ENCODE measurements at regions not wholly inside any gene's neighbourhood (a gene's known extent, or its start where the extent isn't known, plus 50 kb on each side); places are given as distances from the start of the nearest gene placed in this dataset.
"Not testable (repeated sequence)": the region's sequence is repeated elsewhere in the genome, so short reads cannot be mapped to it uniquely, and the experiment has no call there.

DNA sequence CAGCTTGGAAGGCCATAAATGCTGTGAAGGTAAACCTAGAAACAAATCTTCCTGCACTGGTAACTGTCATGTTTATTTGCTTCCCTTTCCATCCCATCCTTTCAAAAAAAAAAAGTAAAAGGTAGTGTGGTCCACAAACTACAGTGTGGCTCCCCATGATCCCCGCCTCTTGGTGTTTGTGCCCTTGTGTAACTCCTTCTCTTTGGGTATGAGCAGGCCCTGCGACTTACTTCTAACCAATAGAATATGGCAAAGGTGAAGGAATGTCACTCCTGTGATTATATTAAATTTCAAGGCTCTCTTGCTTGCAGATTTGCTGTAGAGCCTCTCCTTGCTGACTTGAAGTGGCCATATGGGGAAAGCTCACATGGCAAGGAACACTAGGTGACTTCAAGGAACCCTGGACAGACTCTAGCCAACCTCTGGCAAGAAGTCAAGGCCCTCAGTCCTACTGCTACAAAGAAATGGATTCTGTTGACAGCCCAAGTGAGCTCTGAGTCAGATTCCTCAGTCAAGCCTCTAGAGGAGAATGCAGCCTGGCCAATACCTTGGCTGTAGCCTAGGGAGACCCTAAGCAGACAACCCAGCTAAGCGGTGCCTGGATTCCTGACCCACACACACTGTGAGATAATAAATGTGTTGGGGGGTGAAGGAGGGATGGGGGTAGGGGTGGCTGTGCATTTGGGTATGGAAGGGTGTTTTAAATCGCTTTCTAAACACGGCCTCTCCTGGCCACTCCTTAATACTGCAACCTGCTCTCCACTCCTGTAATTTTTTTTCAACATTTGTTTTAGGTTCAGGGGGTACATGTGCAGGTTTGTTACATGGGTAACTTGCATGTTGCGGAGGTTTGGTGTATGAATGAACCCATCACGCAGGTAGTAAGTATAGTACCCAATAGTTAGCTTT, 115.0 kb upstream of the NBPF9 start:
- H3K36me3 ChIP-seq (ENCODE audit: control insufficient read depth, insufficient read depth, low read length); H3K9me1 ChIP-seq (ENCODE audit: control insufficient read depth, insufficient read depth, low read length); CTCF ChIA-PET (ENCODE audit: low intra/inter-chr PET ratio); DNase-seq (ENCODE audit: extremely low read depth in 1 of 4, low spot score in 3 of 4); POLR2A ChIA-PET; intact Hi-C loops (cut with micrococcal nuclease); H3K27ac ChIP-seq (ENCODE audit: extremely low read depth, low read depth, low read length); H3K4me3 ChIP-seq; BruUV-seq (replicated peaks); H3K27me3 ChIP-seq (ENCODE audit: control insufficient read depth in 2 of 2, insufficient read depth in 2 of 2, low read length in 2 of 2); H3K9me3 ChIP-seq (replicated peaks; ENCODE audit: control insufficient read depth, insufficient read depth, low read depth, low read length); FAIRE-seq; H3K4me1 ChIP-seq (replicated peaks in 1 of 2; ENCODE audit: control insufficient read depth in 2 of 2, insufficient read depth in 2 of 2, low read length in 2 of 2); H3K4me2 ChIP-seq (ENCODE audit: insufficient read depth, low read length); H4K20me1 ChIP-seq (replicated peaks; ENCODE audit: control insufficient read depth, insufficient read depth, low read length); H3K9ac ChIP-seq (ENCODE audit: insufficient read depth in 1 of 2, low read depth in 2 of 2, low read length in 2 of 2); H2AFZ ChIP-seq (ENCODE audit: low read depth, low read length): not testable (repeated sequence)
- ATAC-seq, result peak; percentile 76
- in situ Hi-C loops (cut with MboI), result loop anchor here (25.0 kb wide), 1 partner anchor 306 kb away; no protein-coding TSS in a partner anchor
- peaks cover 12% of the 10 kb centered on the region for H3K79me2 ChIP-seq (ENCODE audit: control insufficient read depth, insufficient read depth, low read length)
- 83% methylated on average over 1 of the region's 7 CpGs for WGBS (ENCODE audit: insufficient coverage, low coverage, missing lambda C conversion rate)

DNA sequence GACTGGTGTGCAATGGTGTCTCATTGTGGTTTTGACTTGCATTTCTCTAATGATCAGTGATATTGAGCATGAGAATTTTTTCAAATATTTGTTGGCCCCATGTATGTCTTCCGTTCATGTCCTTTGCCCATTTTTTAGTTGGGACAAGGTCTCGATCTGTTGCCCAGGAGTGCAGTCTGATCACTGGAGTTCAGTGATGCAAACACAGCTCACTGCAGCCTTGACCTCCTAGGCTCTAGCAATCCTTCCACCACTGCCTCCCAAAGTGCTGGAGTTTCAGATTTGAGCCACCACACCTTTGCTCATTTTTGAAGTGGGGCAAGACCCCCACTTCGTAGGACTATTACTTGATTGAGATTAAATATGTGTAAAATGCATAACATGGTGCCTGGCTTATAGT, 116.2 kb upstream of the NBPF9 start:
- H3K36me3 ChIP-seq (ENCODE audit: control insufficient read depth, insufficient read depth, low read length); POLR2A ChIA-PET; H3K9me1 ChIP-seq (ENCODE audit: control insufficient read depth, insufficient read depth, low read length); H3K4me1 ChIP-seq (replicated peaks in 1 of 2; ENCODE audit: control insufficient read depth in 2 of 2, insufficient read depth in 2 of 2, low read length in 2 of 2); CTCF ChIA-PET (ENCODE audit: low intra/inter-chr PET ratio); H3K27ac ChIP-seq (ENCODE audit: extremely low read depth, low read depth, low read length); FAIRE-seq; intact Hi-C loops (cut with micrococcal nuclease); H3K27me3 ChIP-seq (ENCODE audit: control insufficient read depth in 2 of 2, insufficient read depth in 2 of 2, low read length in 2 of 2); DNase-seq (ENCODE audit: extremely low read depth in 1 of 4, low spot score in 3 of 4); H4K20me1 ChIP-seq (replicated peaks; ENCODE audit: control insufficient read depth, insufficient read depth, low read length); BruUV-seq (replicated peaks); H3K4me2 ChIP-seq (ENCODE audit: insufficient read depth, low read length); H2AFZ ChIP-seq (ENCODE audit: low read depth, low read length); H3K9me3 ChIP-seq (replicated peaks; ENCODE audit: control insufficient read depth, insufficient read depth, low read depth, low read length); ATAC-seq; H3K4me3 ChIP-seq; H3K9ac ChIP-seq (ENCODE audit: insufficient read depth in 1 of 2, low read depth in 2 of 2, low read length in 2 of 2): not testable (repeated sequence)
- in situ Hi-C loops (cut with MboI), result loop anchor here (25.0 kb wide), 1 partner anchor 307 kb away; no protein-coding TSS in a partner anchor
- H3K79me2 ChIP-seq (ENCODE audit: control insufficient read depth, insufficient read depth, low read length), result peaks cover 12% of the 10 kb centered on the region
- no CpG with 5 or more reads among the region's 3 CpGs for WGBS (ENCODE audit: insufficient coverage, low coverage, missing lambda C conversion rate)

DNA sequence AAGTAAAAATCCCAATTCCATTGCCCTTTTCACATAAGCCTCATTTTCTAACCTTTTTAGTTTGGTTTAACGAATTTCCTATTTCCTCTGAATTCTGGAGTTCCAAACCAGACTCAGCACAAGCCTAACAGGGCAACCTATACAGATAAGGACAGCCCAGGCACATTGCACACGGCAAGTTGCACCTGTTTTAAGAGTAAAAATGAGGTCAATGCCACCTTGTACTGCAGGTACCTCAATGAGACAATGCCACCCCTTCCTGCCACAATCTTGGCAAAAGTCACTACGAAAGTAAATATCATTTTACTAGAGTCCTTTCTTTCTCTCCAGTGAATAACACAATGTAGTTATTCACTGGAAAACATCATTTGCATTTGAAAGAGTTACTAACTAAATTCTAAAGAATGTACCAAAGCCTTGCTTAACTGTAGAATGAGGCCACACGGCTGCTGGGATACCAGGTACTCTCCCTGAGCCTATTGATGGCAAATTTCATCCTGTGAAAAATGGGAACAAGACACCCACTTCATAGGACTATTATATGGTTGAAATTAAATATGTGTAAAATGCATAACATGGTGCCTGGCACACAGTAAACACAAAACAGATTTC, 117.2 kb upstream of the NBPF9 start:
- FAIRE-seq; H3K4me3 ChIP-seq; H3K9ac ChIP-seq (ENCODE audit: insufficient read depth in 1 of 2, low read depth in 2 of 2, low read length in 2 of 2); H2AFZ ChIP-seq (ENCODE audit: low read depth, low read length); intact Hi-C loops (cut with micrococcal nuclease); H3K9me3 ChIP-seq (replicated peaks; ENCODE audit: control insufficient read depth, insufficient read depth, low read depth, low read length); H3K27me3 ChIP-seq (ENCODE audit: control insufficient read depth in 2 of 2, insufficient read depth in 2 of 2, low read length in 2 of 2); H3K4me1 ChIP-seq (replicated peaks in 1 of 2; ENCODE audit: control insufficient read depth in 2 of 2, insufficient read depth in 2 of 2, low read length in 2 of 2); H3K27ac ChIP-seq (ENCODE audit: extremely low read depth, low read depth, low read length); H3K36me3 ChIP-seq (ENCODE audit: control insufficient read depth, insufficient read depth, low read length); H3K9me1 ChIP-seq (ENCODE audit: control insufficient read depth, insufficient read depth, low read length); BruUV-seq (replicated peaks); CTCF ChIA-PET (ENCODE audit: low intra/inter-chr PET ratio); DNase-seq (ENCODE audit: extremely low read depth in 1 of 4, low spot score in 3 of 4); H3K4me2 ChIP-seq (ENCODE audit: insufficient read depth, low read length); ATAC-seq; H4K20me1 ChIP-seq (replicated peaks; ENCODE audit: control insufficient read depth, insufficient read depth, low read length); POLR2A ChIA-PET: not testable (repeated sequence)
- peaks cover 14% of the 10 kb centered on the region for H3K79me2 ChIP-seq (ENCODE audit: control insufficient read depth, insufficient read depth, low read length)
- no CpG with 5 or more reads among the region's 4 CpGs for WGBS (ENCODE audit: insufficient coverage, low coverage, missing lambda C conversion rate)
- in situ Hi-C loops (cut with MboI), result loop anchor here (25.0 kb wide), 1 partner anchor 308 kb away; no protein-coding TSS in a partner anchor

Data from K562 (cell line).